ENCODE measurements at regions not wholly inside any gene's neighbourhood (a gene's known extent, or its start where the extent isn't known, plus 50 kb on each side); places are given as distances from the start of the nearest gene placed in this dataset.

GRCh38 chr5:2120361-2120760 lies 237.6 kb upstream of the IRX4 start:
- Histone ChIP-seq H3K4me3 (ENCODE audit: low read length) (no peak overlapping the region), H3K9me2 (replicated peaks; ENCODE audit: insufficient read depth, low read length) (no peaks in the 10 kb centered on the region), H3K36me3 (replicated peaks; ENCODE audit: insufficient read depth, low read length) (no peaks in the 10 kb centered on the region), H3K79me2 (ENCODE audit: low read length) (no peaks in the 10 kb centered on the region), H3K27ac (ENCODE audit: low read length) (no peak overlapping the region), H3K9ac (ENCODE audit: low read length) (no peak overlapping the region), H3K4me1 (ENCODE audit: low read length) (no peaks in the 10 kb centered on the region), H3K27me3 (replicated peaks; ENCODE audit: insufficient read depth, low read length) (peaks cover 3% of the 10 kb centered on the region; the same call in 1 of the 2 replicates), H4K20me1 (ENCODE audit: insufficient read depth, low read length) (no peaks in the 10 kb centered on the region), H3K9me3 (replicated peaks; ENCODE audit: insufficient read depth, low read length) (no peaks in the 10 kb centered on the region), H3K4me2 (ENCODE audit: low read depth, low read length) (no peak overlapping the region), H3F3A (ENCODE audit: insufficient read depth, low read length) (no peaks in the 10 kb centered on the region), H2AFZ (ENCODE audit: low read length) (no peak overlapping the region)
- DNase-seq, result no peak
- TF ChIP-seq EZH2 (optimal IDR thresholded peaks at IDR 0.05; ENCODE audit: low read depth, low read length) (no peak), EZH2phosphoT487 (IDR thresholded peaks at IDR 0.05; ENCODE audit: low read length) (no peak)

GRCh38 chr5:2119573-2119972 lies 236.8 kb upstream of the IRX4 start:
- no peaks in the 10 kb centered on the region for H4K20me1 ChIP-seq (ENCODE audit: insufficient read depth, low read length)
- H2AFZ ChIP-seq (ENCODE audit: low read length), result no peak overlapping the region
- no peak overlapping the region for H3K4me3 ChIP-seq (ENCODE audit: low read length)
- no peak for DNase-seq
- H3K4me2 ChIP-seq (ENCODE audit: low read depth, low read length), result no peak overlapping the region
- no peaks in the 10 kb centered on the region for H3K9me3 ChIP-seq (replicated peaks; ENCODE audit: insufficient read depth, low read length)
- no peaks in the 10 kb centered on the region for H3F3A ChIP-seq (ENCODE audit: insufficient read depth, low read length)
- H3K27ac ChIP-seq (ENCODE audit: low read length), result no peak overlapping the region
- peaks cover 3% of the 10 kb centered on the region; the same call in 1 of the 2 replicates for H3K27me3 ChIP-seq (replicated peaks; ENCODE audit: insufficient read depth, low read length)
- TF ChIP-seq CTCF (IDR thresholded peaks at IDR 0.05; ENCODE audit: low read length), result no peak
- TF ChIP-seq EZH2 (optimal IDR thresholded peaks at IDR 0.05; ENCODE audit: low read depth, low read length), result no peak
- no peak for TF ChIP-seq EZH2phosphoT487 (IDR thresholded peaks at IDR 0.05; ENCODE audit: low read length)
- H3K9ac ChIP-seq (ENCODE audit: low read length), result no peak overlapping the region
- H3K9me2 ChIP-seq (replicated peaks; ENCODE audit: insufficient read depth, low read length), result no peaks in the 10 kb centered on the region
- H3K4me1 ChIP-seq (ENCODE audit: low read length), result no peaks in the 10 kb centered on the region
- no peaks in the 10 kb centered on the region for H3K36me3 ChIP-seq (replicated peaks; ENCODE audit: insufficient read depth, low read length)
- H3K79me2 ChIP-seq (ENCODE audit: low read length), result no peaks in the 10 kb centered on the region

DNA sequence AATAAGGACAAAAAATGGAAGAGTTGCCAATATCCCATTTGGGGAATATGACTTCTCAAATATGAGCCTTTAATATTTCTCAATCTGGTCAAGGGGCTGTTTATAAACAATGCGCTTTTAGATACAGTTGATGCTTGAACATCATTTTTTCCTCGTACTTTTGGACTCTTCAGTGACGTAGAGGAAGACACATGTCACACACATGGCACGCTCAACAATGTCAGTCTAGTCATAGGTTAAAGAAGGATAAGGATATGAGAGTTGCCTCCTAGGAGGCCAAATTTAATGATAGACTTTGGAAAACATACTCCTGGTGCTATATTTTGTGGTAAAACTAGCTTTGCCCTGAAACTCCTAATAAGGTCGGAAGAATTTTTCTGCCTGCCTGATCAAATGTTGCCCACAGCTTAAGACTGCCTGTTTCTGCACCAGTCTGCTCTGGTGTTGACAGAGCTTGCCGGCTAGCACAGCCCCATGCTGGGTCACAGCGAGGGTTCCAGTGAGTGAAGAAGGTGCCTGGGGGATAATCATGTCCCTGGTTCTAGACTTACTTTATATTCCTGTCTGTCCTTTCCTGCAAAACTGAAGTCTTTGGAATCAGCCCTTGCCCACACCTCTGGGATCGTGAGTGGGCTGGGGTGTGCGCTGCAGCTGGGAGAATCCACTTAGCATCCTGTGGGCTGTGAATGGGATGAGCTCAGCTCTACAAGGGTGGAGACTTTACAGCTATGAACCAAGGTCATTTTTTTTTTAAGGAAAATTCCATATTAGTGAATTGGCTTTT lies 230.8 kb upstream of the IRX4 start:
- H3K4me1 ChIP-seq (ENCODE audit: low read length), result no peaks in the 10 kb centered on the region
- no peak for DNase-seq
- H4K20me1 ChIP-seq (ENCODE audit: insufficient read depth, low read length), result no peaks in the 10 kb centered on the region
- no peak overlapping the region for H3K4me2 ChIP-seq (ENCODE audit: low read depth, low read length)
- no peaks in the 10 kb centered on the region for H3K9me2 ChIP-seq (replicated peaks; ENCODE audit: insufficient read depth, low read length)
- TF ChIP-seq EZH2 (optimal IDR thresholded peaks at IDR 0.05; ENCODE audit: low read depth, low read length) (no peak), CTCF (IDR thresholded peaks at IDR 0.05; ENCODE audit: low read length) (no peak), EZH2phosphoT487 (IDR thresholded peaks at IDR 0.05; ENCODE audit: low read length) (no peak)
- no peaks in the 10 kb centered on the region for H3K36me3 ChIP-seq (replicated peaks; ENCODE audit: insufficient read depth, low read length)
- no peaks in the 10 kb centered on the region for H3K79me2 ChIP-seq (ENCODE audit: low read length)
- H3K4me3 ChIP-seq (ENCODE audit: low read length), result no peak overlapping the region
- H2AFZ ChIP-seq (ENCODE audit: low read length), result no peak overlapping the region
- H3F3A ChIP-seq (ENCODE audit: insufficient read depth, low read length), result no peaks in the 10 kb centered on the region
- H3K9me3 ChIP-seq (replicated peaks; ENCODE audit: insufficient read depth, low read length), result no peaks in the 10 kb centered on the region
- H3K9ac ChIP-seq (ENCODE audit: low read length), result no peak overlapping the region
- peaks cover 3% of the 10 kb centered on the region; the same call in 1 of the 2 replicates for H3K27me3 ChIP-seq (replicated peaks; ENCODE audit: insufficient read depth, low read length)
- no peak overlapping the region for H3K27ac ChIP-seq (ENCODE audit: low read length)
